Kidney (tissue), 13 donors: ENCODE measurements at regions not wholly inside any gene's neighbourhood (a gene's known extent, or its start where the extent isn't known, plus 50 kb on each side); places are given as distances from the start of the nearest gene placed in this dataset.

Experiments
- DNase-seq, 5 donors: peaks; one replicate each; pipeline ENCODE4 v3.0.0-alpha.2; 2013 to 2020
- FAIRE-seq: peaks from 2 replicates; lab custom pipeline; 2012; peaks lifted over from hg19 to GRCh38; lab: Jason Lieb, UNC
- H3K27ac ChIP-seq, 2 donors: one replicate each; pipeline ENCODE4 v1.7.0; 2013; ENCODE audit warnings: low read depth in 2 of 2, low read length in 2 of 2, inconsistent platforms in 1 of 2
- H3K27me3 ChIP-seq: one replicate; pipeline ENCODE4 v1.7.1; 2013; ENCODE audit warnings: low read length, inconsistent platforms; ENCODE audit not compliant: control insufficient read depth, insufficient read depth
- H3K36me3 ChIP-seq, 3 donors: one replicate each; pipeline versions ENCODE4 v1.7.0 to v1.7.1; 2013; ENCODE audit warnings: low read length in 3 of 3, control low read depth in 1 of 3, inconsistent platforms in 1 of 3; ENCODE audit not compliant: insufficient read depth in 3 of 3, control insufficient read depth in 2 of 3
- H3K4me1 ChIP-seq, 3 donors: one replicate each; pipeline versions ENCODE4 v1.7.0 to v1.7.1; 2013; ENCODE audit warnings: low read length in 3 of 3, inconsistent platforms in 1 of 3, low read depth in 1 of 3; ENCODE audit not compliant: control insufficient read depth in 2 of 3, insufficient read depth in 2 of 3
- H3K4me3 ChIP-seq, 3 donors: one replicate each; pipeline versions ENCODE4 v1.7.0 to v1.8.1; 2013; ENCODE audit warnings: low read length in 3 of 3, control low read depth in 1 of 3, inconsistent platforms in 1 of 3
- H3K9ac ChIP-seq, 3 donors: one replicate each; pipeline versions ENCODE4 v1.7.0 to v1.7.1; 2013; ENCODE audit warnings: low read length in 3 of 3, control low read depth in 1 of 3, inconsistent platforms in 1 of 3
- H3K9me3 ChIP-seq, 3 donors: one replicate each; pipeline versions ENCODE4 v1.7.0 to v1.7.1; 2013; ENCODE audit warnings: low read length in 3 of 3, control low read depth in 1 of 3, inconsistent platforms in 1 of 3; ENCODE audit not compliant: control insufficient read depth in 2 of 3, insufficient read depth in 1 of 3
- CTCF ChIP-seq: IDR thresholded peaks from 3 replicates; pipeline ENCODE4 v1.5.1; 2012; ENCODE audit warnings: mild to moderate bottlenecking, moderate library complexity, borderline replicate concordance; ENCODE audit not compliant: insufficient read depth; ENCODE audit errors: extremely low read depth
- intact Hi-C: fragments of 100-400 bp; cut with DNase I; formaldehyde crosslinking; loops from one replicate; pipeline ENCODE4 v1.11.1; 2022
- donor health status: control.
- donor health status: control.
- donor health status: control.
- donor health status: control.
- donor health status: control.
- donor health status: DM: yes; HTN: yes; CAD: no.
- donor health status: Normal renal cell carcinoma (clear cell type).

GRCh38 chr14:101458741-101459550 lies 102.3 kb upstream of the DIO3 start:
- Histone ChIP-seq H3K27ac (no peak overlapping the region), H3K4me3 (no peak overlapping the region), H3K36me3 (no peaks in the 10 kb centered on the region), H3K9ac (no peak overlapping the region), H3K27me3 (peaks cover 44% of the 10 kb centered on the region), H3K4me1 (no peaks in the 10 kb centered on the region), H3K9me3 (no peaks in the 10 kb centered on the region)
- intact Hi-C loops, result no loop called here
- TF ChIP-seq CTCF, result no peak
- peak in 2 of 5 donors; percentile 21 to 43 for DNase-seq
- FAIRE-seq, result no peak

DNA sequence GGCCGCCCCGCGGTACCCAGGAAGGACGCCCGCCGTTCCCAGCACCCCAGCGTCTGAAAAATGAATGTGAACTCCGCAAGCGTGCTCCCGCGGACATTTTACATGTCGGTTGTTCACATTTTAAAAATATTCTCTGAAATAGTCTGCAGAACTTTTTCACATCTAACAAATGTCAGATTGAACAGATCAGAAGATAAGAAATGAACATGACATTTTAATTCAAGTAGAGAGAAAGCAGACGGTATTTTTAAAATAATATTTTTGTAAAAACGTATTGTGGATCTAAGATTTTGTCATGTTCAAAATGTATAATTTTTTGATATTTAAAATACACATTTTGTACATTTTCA lies 101.8 kb upstream of the DIO3 start:
- H3K36me3 ChIP-seq, result no peaks in the 10 kb centered on the region
- no peaks in the 10 kb centered on the region for H3K9me3 ChIP-seq
- no peak overlapping the region for H3K4me3 ChIP-seq
- no peaks in the 10 kb centered on the region for H3K4me1 ChIP-seq
- intact Hi-C loops, result no loop called here
- FAIRE-seq (no peak), DNase-seq (no peak)
- no peak overlapping the region for H3K9ac ChIP-seq
- no peak for TF ChIP-seq CTCF
- H3K27ac ChIP-seq, result no peak overlapping the region
- peaks cover 39% of the 10 kb centered on the region for H3K27me3 ChIP-seq

- Histone ChIP-seq H3K27me3 (peaks cover 32% of the 10 kb centered on the region), H3K4me1 (no peaks in the 10 kb centered on the region), H3K9ac (no peak overlapping the region), H3K9me3 (no peaks in the 10 kb centered on the region), H3K36me3 (no peaks in the 10 kb centered on the region), H3K4me3 (no peak overlapping the region), H3K27ac (no peak overlapping the region)
- DNase-seq, result peak in 1 of 5 donors; percentile 6
- TF ChIP-seq CTCF, result no peak
- FAIRE-seq, result no peak
- intact Hi-C loops, result no loop called here
Measured at GRCh38 chr14:101460521-101460920, 100.8 kb upstream of the DIO3 start.
